ENCODE measurements at regions not wholly inside any gene's neighbourhood (a gene's known extent, or its start where the extent isn't known, plus 50 kb on each side); places are given as distances from the start of the nearest gene placed in this dataset.

- no peak for DNase-seq (ENCODE audit: low spot score)
These were observed 471.3 kb upstream of the DAB2 start for GRCh38 chr5:39896104-39896503.

GRCh38 chr5:39892708-39893107 lies 467.9 kb upstream of the DAB2 start:
- DNase-seq (ENCODE audit: low spot score), result peak; percentile 59

- DNase-seq (ENCODE audit: low spot score), result peak; percentile 45
These were observed 466.6 kb upstream of the DAB2 start for GRCh38 chr5:39891376-39891775.

GRCh38 chr5:39880985-39881384 lies 456.2 kb upstream of the DAB2 start:
- no peak for DNase-seq (ENCODE audit: low spot score)

GRCh38 chr5:39877479-39877878 lies 452.7 kb upstream of the DAB2 start:
- no peak for DNase-seq (ENCODE audit: low spot score)

GRCh38 chr5:39876146-39876545 lies 451.4 kb upstream of the DAB2 start:
- no peak for DNase-seq (ENCODE audit: low spot score)

- DNase-seq (ENCODE audit: low spot score), result no peak
These were observed 445.4 kb upstream of the DAB2 start for GRCh38 chr5:39870137-39870536.

GRCh38 chr5:39869396-39869795 lies 444.6 kb upstream of the DAB2 start:
- DNase-seq (ENCODE audit: low spot score), result no peak

- DNase-seq (ENCODE audit: low spot score), result no peak
These were observed 443.1 kb upstream of the DAB2 start for GRCh38 chr5:39867923-39868322.

- DNase-seq (ENCODE audit: low spot score), result no peak
These were observed 439.3 kb upstream of the DAB2 start for GRCh38 chr5:39863926-39864552.

- DNase-seq (ENCODE audit: low spot score), result no peak
These were observed 432.3 kb upstream of the DAB2 start for GRCh38 chr5:39857041-39857440.

GRCh38 chr5:39854771-39855410 lies 430.1 kb upstream of the DAB2 start:
- DNase-seq (ENCODE audit: low spot score), result no peak

- DNase-seq (ENCODE audit: low spot score), result no peak
These were observed 425.5 kb upstream of the DAB2 start for GRCh38 chr5:39850291-39850690.

GRCh38 chr5:39846144-39846543 lies 421.4 kb upstream of the DAB2 start:
- no peak for DNase-seq (ENCODE audit: low spot score)

GRCh38 chr5:39843767-39844166 lies 419.0 kb upstream of the DAB2 start:
- DNase-seq (ENCODE audit: low spot score), result no peak

- no peak for DNase-seq (ENCODE audit: low spot score)
These were observed 410.6 kb upstream of the DAB2 start for GRCh38 chr5:39835371-39835770.

GRCh38 chr5:39829441-39829840 lies 404.7 kb upstream of the DAB2 start:
- no peak for DNase-seq (ENCODE audit: low spot score)

- no peak for DNase-seq (ENCODE audit: low spot score)
These were observed 401.3 kb upstream of the DAB2 start for GRCh38 chr5:39826051-39826450.

GRCh38 chr5:39825301-39825700 lies 400.5 kb upstream of the DAB2 start:
- DNase-seq (ENCODE audit: low spot score), result no peak

GRCh38 chr5:39822020-39822419 lies 397.2 kb upstream of the DAB2 start:
- DNase-seq (ENCODE audit: low spot score), result no peak

GRCh38 chr5:39816866-39817265 lies 392.1 kb upstream of the DAB2 start:
- DNase-seq (ENCODE audit: low spot score), result no peak

GRCh38 chr5:39816156-39816845 lies 391.5 kb upstream of the DAB2 start:
- DNase-seq (ENCODE audit: low spot score), result no peak

GRCh38 chr5:39815711-39816110 lies 390.9 kb upstream of the DAB2 start:
- DNase-seq (ENCODE audit: low spot score), result no peak

All from A172 (cell line).